PC-9 (cell line): ENCODE measurements at regions not wholly inside any gene's neighbourhood (a gene's known extent, or its start where the extent isn't known, plus 50 kb on each side); places are given as distances from the start of the nearest gene placed in this dataset.

ENCODE experiments used
- CTCF ChIP-seq: fragments of 200-600 bp; sonication (generic); conservative IDR thresholded peaks from 2 replicates; pipeline ENCODE4 v1.6.1; 2017; ENCODE audit warnings: mixed run types, antibody characterized with exemption, mild to moderate bottlenecking, moderate library complexity
- EZH2 ChIP-seq: fragments of 200-600 bp; sonication (generic); IDR thresholded peaks from 2 replicates; pipeline ENCODE4 v1.8.0; 2017; ENCODE audit warnings: antibody characterized with exemption, low read depth

- TF ChIP-seq CTCF (no peak), EZH2 (no peak)
Measured at GRCh38 chr13:65034266-65034665, 2195.9 kb downstream of the PCDH9 start.
